DMS53 treated with DMSO at 0.1 percent for 48 hours (cell line): ENCODE measurements at regions not wholly inside any gene's neighbourhood (a gene's known extent, or its start where the extent isn't known, plus 50 kb on each side); places are given as distances from the start of the nearest gene placed in this dataset.

Source experiments
- DNase-seq: peaks from one replicate; lab custom pipeline; 2025; ENCODE audit not compliant: unreplicated experiment; lab: John Stamatoyannopoulos, UW

DNA sequence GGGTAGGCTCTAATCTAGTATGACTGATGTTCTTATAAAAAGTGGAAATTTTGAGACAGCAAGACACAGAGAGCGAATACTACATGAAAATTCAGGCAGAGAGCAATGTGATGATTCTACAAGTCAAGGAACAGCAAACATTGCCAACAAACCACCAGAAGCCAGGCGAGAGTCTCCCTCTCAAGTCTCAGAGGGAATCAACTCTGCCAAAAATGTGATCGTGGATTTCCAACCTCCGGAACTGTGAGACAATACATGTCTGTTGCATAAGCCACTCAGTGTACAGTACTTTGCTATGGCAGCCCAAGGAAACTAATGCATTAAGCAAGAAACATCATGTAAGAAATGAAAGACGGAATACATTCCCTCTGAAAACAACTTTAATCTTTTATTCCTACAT is 52.1 kb upstream of the CCNG1 start:
- no peak for DNase-seq

DNA sequence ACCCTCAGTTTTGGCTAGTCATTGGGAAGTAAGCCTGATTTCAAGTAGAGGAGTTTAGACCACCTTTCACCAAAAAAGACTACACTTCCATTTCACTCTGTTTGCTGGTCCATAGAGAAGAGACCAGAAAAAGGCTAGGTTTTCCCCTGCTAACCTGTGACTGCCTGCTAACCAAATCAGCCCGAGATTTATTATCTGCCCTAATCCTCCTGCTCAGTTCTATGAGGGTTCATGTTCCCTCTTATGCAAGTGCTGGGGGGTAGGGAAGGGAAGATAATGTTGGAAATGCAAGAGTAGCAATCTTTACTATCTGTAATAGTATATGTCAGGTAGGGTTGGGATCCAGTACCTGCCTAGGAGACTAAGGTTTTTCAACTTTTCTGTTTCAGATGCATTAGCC is 51.6 kb upstream of the CCNG1 start:
- no peak for DNase-seq

DNA sequence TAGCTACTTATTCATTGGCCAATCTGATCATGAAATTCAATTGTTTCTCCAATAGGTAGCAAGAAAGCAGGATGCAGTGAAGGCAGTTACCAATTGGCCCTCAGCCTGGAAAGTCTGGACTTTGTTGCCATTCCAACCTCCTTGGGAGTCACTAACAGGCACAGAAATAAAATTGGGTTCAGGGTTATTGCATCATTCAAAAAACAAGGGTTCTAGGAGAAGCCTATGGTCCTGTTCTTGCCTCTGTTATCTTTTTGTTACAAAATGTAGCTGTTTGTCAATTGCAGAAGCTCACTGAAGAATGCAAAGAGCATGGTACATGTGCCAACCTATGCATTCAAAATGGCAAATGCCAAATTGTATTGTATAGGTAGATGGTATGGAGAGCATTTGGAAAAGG is 51.0 kb upstream of the CCNG1 start:
- DNase-seq: no peak

- DNase-seq: no peak
Observed at GRCh38 chr5:163387589-163388343, 49.6 kb upstream of the CCNG1 start.
